ENCODE measurements at regions not wholly inside any gene's neighbourhood (a gene's known extent, or its start where the extent isn't known, plus 50 kb on each side); places are given as distances from the start of the nearest gene placed in this dataset.

DNA sequence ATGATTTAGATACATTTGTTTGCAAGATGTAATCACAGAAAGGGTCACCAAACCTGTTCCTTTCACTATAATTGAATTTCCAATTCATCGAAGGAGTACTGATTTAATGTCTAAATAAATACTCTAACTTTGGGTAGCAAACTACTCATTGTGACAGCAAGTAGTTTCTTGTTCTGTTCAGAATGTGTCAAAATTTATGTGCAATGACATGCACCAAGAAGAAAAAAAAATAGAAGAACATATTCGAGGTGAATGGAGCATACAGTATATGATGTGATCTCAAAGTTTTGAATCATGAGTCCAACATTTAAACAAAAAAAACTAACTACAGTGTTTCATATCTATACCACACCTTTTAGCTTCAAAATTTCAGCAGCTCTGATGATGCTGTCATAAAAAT, 583.6 kb upstream of the MMS22L start:
- TF ChIP-seq CTCF (conservative IDR thresholded peaks at IDR 0.05; ENCODE audit: low read depth, low read length) = no peak
- no peak for DNase-seq (ENCODE audit: low read depth)
- H3K4me3 ChIP-seq (ENCODE audit: low read depth, low read length) = no peak overlapping the region

DNA sequence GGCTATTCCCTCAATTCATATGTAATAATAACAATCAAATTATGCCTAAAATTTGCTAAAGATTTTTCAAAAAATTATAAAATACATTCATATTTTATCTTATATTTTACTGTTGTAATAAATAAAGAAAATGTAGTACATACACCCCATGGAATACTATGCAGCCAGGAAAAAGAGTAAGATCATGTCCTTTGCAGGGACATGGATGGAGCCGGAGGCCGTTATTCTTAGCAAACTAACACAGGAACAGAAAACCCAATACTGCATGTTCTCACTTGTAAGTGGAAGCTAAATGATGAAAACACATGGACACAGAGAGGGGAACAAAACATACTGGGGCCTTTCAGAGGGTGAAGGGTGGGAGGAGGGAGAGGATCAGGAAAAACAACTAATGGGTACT, 584.2 kb upstream of the MMS22L start:
- DNase-seq (ENCODE audit: low read depth) = no peak
- H3K4me3 ChIP-seq (ENCODE audit: low read depth, low read length) = no peak overlapping the region
- TF ChIP-seq CTCF (conservative IDR thresholded peaks at IDR 0.05; ENCODE audit: low read depth, low read length) = no peak

DNA sequence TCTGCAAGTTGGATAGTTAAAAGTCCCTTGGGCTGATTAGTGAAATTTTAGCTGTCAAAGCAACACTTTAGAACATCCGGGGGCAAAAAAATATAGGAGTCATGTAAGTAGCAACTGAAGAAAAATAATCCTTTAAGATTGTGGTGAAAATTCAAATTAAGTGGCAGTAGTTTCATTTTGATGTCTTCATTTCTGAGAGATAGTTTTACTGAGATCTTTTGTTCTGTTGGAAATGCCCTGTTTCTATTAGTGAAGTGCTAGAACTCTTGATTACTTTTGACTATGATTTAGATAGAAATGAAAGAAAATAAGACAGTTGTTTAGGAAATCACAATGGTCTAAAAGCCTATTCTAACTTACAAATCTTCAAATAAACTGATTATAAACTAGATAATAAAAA, 587.3 kb upstream of the MMS22L start:
- DNase-seq (ENCODE audit: low read depth) = no peak
- no peak for TF ChIP-seq CTCF (conservative IDR thresholded peaks at IDR 0.05; ENCODE audit: low read depth, low read length)
- no peak overlapping the region for H3K4me3 ChIP-seq (ENCODE audit: low read depth, low read length)

DNA sequence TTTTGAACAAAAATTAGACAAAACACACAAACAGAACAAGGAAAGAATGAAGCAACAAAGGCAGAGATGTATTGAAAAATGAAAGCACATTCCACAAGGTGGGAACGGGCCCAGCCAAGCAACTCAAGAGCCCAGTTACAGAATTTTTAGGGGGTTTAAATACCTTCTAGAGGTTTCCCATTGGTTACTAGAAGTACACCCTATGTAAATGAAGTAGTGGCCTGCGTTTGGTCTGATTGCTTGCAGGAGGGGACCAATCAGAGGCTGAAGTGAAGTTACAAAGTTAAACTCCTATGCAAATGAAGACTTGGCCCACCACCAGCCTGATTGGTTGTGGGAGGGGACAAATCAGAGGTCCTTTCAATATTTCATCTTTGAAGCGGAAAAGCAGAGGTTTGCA, 593.7 kb upstream of the MMS22L start:
- H3K4me3 ChIP-seq (ENCODE audit: low read depth, low read length) = no peak overlapping the region
- TF ChIP-seq CTCF (conservative IDR thresholded peaks at IDR 0.05; ENCODE audit: low read depth, low read length) = no peak
- no peak for DNase-seq (ENCODE audit: low read depth)

- no peak for DNase-seq (ENCODE audit: low read depth)
- no peak overlapping the region for H3K4me3 ChIP-seq (ENCODE audit: low read depth, low read length)
- TF ChIP-seq CTCF (conservative IDR thresholded peaks at IDR 0.05; ENCODE audit: low read depth, low read length) = no peak
Measured at GRCh38 chr6:97882755-97883154, 599.7 kb upstream of the MMS22L start.

DNA sequence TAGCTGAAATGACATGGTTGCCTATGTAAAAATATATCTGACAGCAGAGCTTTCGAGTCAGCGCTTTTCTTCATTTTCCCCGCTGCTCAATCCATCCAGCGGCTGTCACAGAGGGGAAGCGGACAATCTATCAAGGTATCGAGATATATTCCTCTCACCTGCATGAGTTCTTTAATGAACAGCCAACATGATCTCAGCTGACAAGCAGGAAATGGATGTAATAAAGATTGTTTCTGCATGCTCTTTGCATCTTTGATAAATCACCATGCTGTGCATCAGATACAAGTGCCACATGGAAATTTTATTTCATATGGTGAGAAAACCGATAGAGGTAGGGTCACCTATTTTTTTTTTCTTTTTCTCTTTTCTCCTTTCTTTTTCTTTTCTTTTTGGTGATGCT, 602.3 kb upstream of the MMS22L start:
- H3K4me3 ChIP-seq (ENCODE audit: low read depth, low read length) = no peak overlapping the region
- TF ChIP-seq CTCF (conservative IDR thresholded peaks at IDR 0.05; ENCODE audit: low read depth, low read length) = no peak

DNA sequence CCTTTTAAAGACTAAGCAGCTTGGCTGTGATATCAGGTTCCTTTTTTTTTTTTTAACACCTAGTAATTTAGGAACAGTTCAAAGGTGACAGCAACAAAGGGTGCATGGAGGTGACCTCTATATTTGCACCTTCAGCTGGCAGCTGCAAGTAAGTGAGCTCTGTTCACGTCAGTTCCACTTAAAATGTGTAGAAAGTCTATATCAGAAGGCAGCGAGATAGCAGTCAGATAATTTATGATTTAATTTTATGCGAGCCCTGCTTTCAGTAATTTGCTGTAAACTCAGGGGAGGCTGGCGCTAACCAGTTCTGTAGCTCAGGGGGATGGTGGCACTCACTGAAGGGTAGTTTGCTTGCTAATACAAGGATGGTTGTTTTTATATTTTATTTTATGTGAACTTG, 602.8 kb upstream of the MMS22L start:
- H3K4me3 ChIP-seq (ENCODE audit: low read depth, low read length) = no peak overlapping the region
- no peak for TF ChIP-seq CTCF (conservative IDR thresholded peaks at IDR 0.05; ENCODE audit: low read depth, low read length)
- no peak for DNase-seq (ENCODE audit: low read depth)

More for the DNA sequence above, 602.3 kb upstream of the MMS22L start:
- DNase-seq (ENCODE audit: low read depth) = no peak

Data from choroid plexus epithelial cell (primary cell).